NCI-H2171 treated with DMSO at 0.1 percent for 48 hours (cell line): ENCODE measurements at regions not wholly inside any gene's neighbourhood (a gene's known extent, or its start where the extent isn't known, plus 50 kb on each side); places are given as distances from the start of the nearest gene placed in this dataset.
"Not testable (repeated sequence)": the region's sequence is repeated elsewhere in the genome, so short reads cannot be mapped to it uniquely, and the experiment has no call there.

Experiments used
- DNase-seq: peaks from one replicate; lab custom pipeline; 2025; lab: John Stamatoyannopoulos, UW

- no peak for DNase-seq
These were observed 610.2 kb downstream of the UBE2NL start for GRCh38 chrX:144494074-144494473.

GRCh38 chrX:144531877-144532276, 648.0 kb downstream of the UBE2NL start:
- DNase-seq = no peak

GRCh38 chrX:144566592-144566991, 680.7 kb upstream of the SPANXN1 start:
- DNase-seq = no peak

GRCh38 chrX:144586756-144587155, 660.5 kb upstream of the SPANXN1 start:
- no peak for DNase-seq

- no peak for DNase-seq
These were observed 655.3 kb upstream of the SPANXN1 start for GRCh38 chrX:144592036-144592435.

GRCh38 chrX:144601010-144601409, 646.3 kb upstream of the SPANXN1 start:
- no peak for DNase-seq

GRCh38 chrX:144612076-144612475, 635.2 kb upstream of the SPANXN1 start:
- no peak for DNase-seq

- DNase-seq = no peak
These were observed 631.0 kb upstream of the SPANXN1 start for GRCh38 chrX:144616317-144616716.

- no peak for DNase-seq
These were observed 619.4 kb upstream of the SPANXN1 start for GRCh38 chrX:144627947-144628346.

- DNase-seq = not testable (repeated sequence)
These were observed 612.9 kb upstream of the SPANXN1 start for GRCh38 chrX:144634451-144634850.

- DNase-seq = no peak
These were observed 609.6 kb upstream of the SPANXN1 start for GRCh38 chrX:144637731-144638130.

GRCh38 chrX:144648788-144649187, 598.5 kb upstream of the SPANXN1 start:
- DNase-seq = no peak

- no peak for DNase-seq
These were observed 565.8 kb upstream of the SPANXN1 start for GRCh38 chrX:144681501-144681900.

- DNase-seq = no peak
These were observed 564.1 kb upstream of the SPANXN1 start for GRCh38 chrX:144683247-144683646.

- no peak for DNase-seq
These were observed 537.5 kb upstream of the SPANXN1 start for GRCh38 chrX:144709841-144710240.

GRCh38 chrX:144715337-144715736, 532.0 kb upstream of the SPANXN1 start:
- DNase-seq = no peak

GRCh38 chrX:144716187-144716586, 531.1 kb upstream of the SPANXN1 start:
- no peak for DNase-seq

GRCh38 chrX:144717682-144718081, 529.6 kb upstream of the SPANXN1 start:
- no peak for DNase-seq

GRCh38 chrX:144722307-144722706, 525.0 kb upstream of the SPANXN1 start:
- no peak for DNase-seq

- no peak for DNase-seq
These were observed 516.8 kb upstream of the SPANXN1 start for GRCh38 chrX:144730471-144730870.

GRCh38 chrX:144732588-144732987, 514.7 kb upstream of the SPANXN1 start:
- DNase-seq = no peak

GRCh38 chrX:144738246-144738645, 509.1 kb upstream of the SPANXN1 start:
- no peak for DNase-seq

- DNase-seq = no peak
These were observed 478.8 kb upstream of the SPANXN1 start for GRCh38 chrX:144768540-144768939.

- DNase-seq = not testable (repeated sequence)
These were observed 463.8 kb upstream of the SPANXN1 start for GRCh38 chrX:144783528-144783927.

- no peak for DNase-seq
These were observed 457.2 kb upstream of the SPANXN1 start for GRCh38 chrX:144790148-144790547.
